Kidney tubule cell (primary cell): ENCODE measurements at regions not wholly inside any gene's neighbourhood (a gene's known extent, or its start where the extent isn't known, plus 50 kb on each side); places are given as distances from the start of the nearest gene placed in this dataset.

Experiments used
- DNase-seq: peaks from one replicate; pipeline ENCODE4 v3.0.0-alpha.2; 2018; ENCODE audit warnings: low spot score

GRCh38 chr3:194769020-194769643 is 83.4 kb downstream of the FAM43A start:
- DNase-seq = peak; percentile 97

GRCh38 chr3:194772241-194773000 is 86.7 kb downstream of the FAM43A start:
- peak; percentile 7 for DNase-seq

- peak; percentile 47 for DNase-seq
Measured at GRCh38 chr3:194773216-194773615, 87.5 kb downstream of the FAM43A start.

- DNase-seq = no peak
Measured at GRCh38 chr3:194773771-194774455, 88.2 kb downstream of the FAM43A start.

GRCh38 chr3:194775266-194775665 is 89.6 kb downstream of the FAM43A start:
- no peak for DNase-seq

GRCh38 chr3:194775731-194776130 is 90.0 kb downstream of the FAM43A start:
- DNase-seq = no peak

- DNase-seq = no peak
Measured at GRCh38 chr3:194777729-194778128, 92.0 kb downstream of the FAM43A start.

- peak; percentile 63 for DNase-seq
Measured at GRCh38 chr3:194779729-194780224, 94.1 kb downstream of the FAM43A start.

GRCh38 chr3:194780706-194781105 is 95.0 kb downstream of the FAM43A start:
- DNase-seq = no peak

- no peak for DNase-seq
Measured at GRCh38 chr3:194781617-194782016, 95.9 kb downstream of the FAM43A start.

GRCh38 chr3:194782698-194783404 is 97.2 kb downstream of the FAM43A start:
- DNase-seq = no peak

- DNase-seq = no peak
Measured at GRCh38 chr3:194784361-194784760, 98.7 kb downstream of the FAM43A start.

- no peak for DNase-seq
Measured at GRCh38 chr3:194785315-194785714, 99.6 kb downstream of the FAM43A start.

- no peak for DNase-seq
Measured at GRCh38 chr3:194787072-194787471, 101.4 kb downstream of the FAM43A start.

- DNase-seq = no peak
Measured at GRCh38 chr3:194787650-194788049, 102.0 kb downstream of the FAM43A start.

- DNase-seq = no peak
Measured at GRCh38 chr3:194792368-194792767, 106.7 kb downstream of the FAM43A start.

GRCh38 chr3:194797555-194798250 is 112.0 kb downstream of the FAM43A start:
- DNase-seq = no peak

GRCh38 chr3:194798486-194798885 is 112.8 kb downstream of the FAM43A start:
- DNase-seq = no peak

- DNase-seq = no peak
Measured at GRCh38 chr3:194800002-194800401, 114.3 kb downstream of the FAM43A start.

GRCh38 chr3:194801461-194802432 is 116.1 kb downstream of the FAM43A start:
- no peak for DNase-seq
